ENCODE measurements at regions not wholly inside any gene's neighbourhood (a gene's known extent, or its start where the extent isn't known, plus 50 kb on each side); places are given as distances from the start of the nearest gene placed in this dataset.
"Not testable (repeated sequence)": the region's sequence is repeated elsewhere in the genome, so short reads cannot be mapped to it uniquely, and the experiment has no call there.

GRCh38 chr3:27559381-27559780, 75.2 kb upstream of the SLC4A7 start:
- peak overlapping the region; percentile 79 for H3K27ac Mint-ChIP-seq (ENCODE audit: unreplicated experiment)
- H3K27me3 Mint-ChIP-seq (ENCODE audit: unreplicated experiment), result no peaks in the 10 kb centered on the region
- H3K4me3 Mint-ChIP-seq (ENCODE audit: unreplicated experiment), result no peak overlapping the region
- H3K36me3 Mint-ChIP-seq (ENCODE audit: unreplicated experiment), result no peaks in the 10 kb centered on the region
- H3K4me1 Mint-ChIP-seq (ENCODE audit: unreplicated experiment), result peaks cover 40% of the 10 kb centered on the region
- no peak for TF ChIP-seq CTCF (IDR thresholded peaks at IDR 0.05)
- no peak for DNase-seq (ENCODE audit: extremely low spot score, unreplicated experiment)
- H3K9me3 Mint-ChIP-seq (ENCODE audit: unreplicated experiment), result no peaks in the 10 kb centered on the region

- TF ChIP-seq CTCF (IDR thresholded peaks at IDR 0.05), result no peak
- H3K4me3 Mint-ChIP-seq (ENCODE audit: unreplicated experiment), result no peak overlapping the region
- no peak for DNase-seq (ENCODE audit: extremely low spot score, unreplicated experiment)
- H3K9me3 Mint-ChIP-seq (ENCODE audit: unreplicated experiment), result peaks cover 6% of the 10 kb centered on the region
- H3K4me1 Mint-ChIP-seq (ENCODE audit: unreplicated experiment), result peaks cover 59% of the 10 kb centered on the region
- peak overlapping the region; percentile 94 for H3K27ac Mint-ChIP-seq (ENCODE audit: unreplicated experiment)
- no peaks in the 10 kb centered on the region for H3K27me3 Mint-ChIP-seq (ENCODE audit: unreplicated experiment)
- H3K36me3 Mint-ChIP-seq (ENCODE audit: unreplicated experiment), result no peaks in the 10 kb centered on the region
Observed at GRCh38 chr3:27557411-27557810, 73.2 kb upstream of the SLC4A7 start.

- DNase-seq (ENCODE audit: extremely low spot score, unreplicated experiment), result no peak
- H3K9me3 Mint-ChIP-seq (ENCODE audit: unreplicated experiment), result peaks cover 6% of the 10 kb centered on the region
- no peak overlapping the region for H3K4me3 Mint-ChIP-seq (ENCODE audit: unreplicated experiment)
- TF ChIP-seq CTCF (IDR thresholded peaks at IDR 0.05), result no peak
- no peaks in the 10 kb centered on the region for H3K27me3 Mint-ChIP-seq (ENCODE audit: unreplicated experiment)
- H3K4me1 Mint-ChIP-seq (ENCODE audit: unreplicated experiment), result peaks cover 64% of the 10 kb centered on the region
- H3K27ac Mint-ChIP-seq (ENCODE audit: unreplicated experiment), result peak overlapping the region; percentile 94
- H3K36me3 Mint-ChIP-seq (ENCODE audit: unreplicated experiment), result no peaks in the 10 kb centered on the region
Observed at GRCh38 chr3:27556887-27557286, 72.7 kb upstream of the SLC4A7 start.

- no peak for DNase-seq (ENCODE audit: extremely low spot score, unreplicated experiment)
- Mint-ChIP-seq H3K9me3 (ENCODE audit: unreplicated experiment) (peaks cover 6% of the 10 kb centered on the region), H3K36me3 (ENCODE audit: unreplicated experiment) (no peaks in the 10 kb centered on the region), H3K4me3 (ENCODE audit: unreplicated experiment) (no peak overlapping the region), H3K27ac (ENCODE audit: unreplicated experiment) (peak overlapping the region; percentile 84), H3K27me3 (ENCODE audit: unreplicated experiment) (no peaks in the 10 kb centered on the region), H3K4me1 (ENCODE audit: unreplicated experiment) (peaks cover 71% of the 10 kb centered on the region)
- no peak for TF ChIP-seq CTCF (IDR thresholded peaks at IDR 0.05)
Observed at GRCh38 chr3:27554706-27555105, 70.5 kb upstream of the SLC4A7 start.

GRCh38 chr3:27553886-27554540, 69.8 kb upstream of the SLC4A7 start:
- Mint-ChIP-seq H3K27me3 (ENCODE audit: unreplicated experiment) (no peaks in the 10 kb centered on the region), H3K36me3 (ENCODE audit: unreplicated experiment) (no peaks in the 10 kb centered on the region), H3K9me3 (ENCODE audit: unreplicated experiment) (peaks cover 6% of the 10 kb centered on the region), H3K4me3 (ENCODE audit: unreplicated experiment) (no peak overlapping the region), H3K27ac (ENCODE audit: unreplicated experiment) (peak overlapping the region; percentile 84), H3K4me1 (ENCODE audit: unreplicated experiment) (peaks cover 69% of the 10 kb centered on the region)
- no peak for DNase-seq (ENCODE audit: extremely low spot score, unreplicated experiment)
- TF ChIP-seq CTCF (IDR thresholded peaks at IDR 0.05), result no peak

- not testable (repeated sequence) for H3K4me3 Mint-ChIP-seq (ENCODE audit: unreplicated experiment); H3K36me3 Mint-ChIP-seq (ENCODE audit: unreplicated experiment); H3K9me3 Mint-ChIP-seq (ENCODE audit: unreplicated experiment); DNase-seq (ENCODE audit: extremely low spot score, unreplicated experiment); H3K27me3 Mint-ChIP-seq (ENCODE audit: unreplicated experiment)
- Mint-ChIP-seq H3K27ac (ENCODE audit: unreplicated experiment) (peak overlapping the region; percentile 84), H3K4me1 (ENCODE audit: unreplicated experiment) (peaks cover 67% of the 10 kb centered on the region)
Observed at GRCh38 chr3:27552708-27553107, 68.5 kb upstream of the SLC4A7 start.

GRCh38 chr3:27551413-27551812, 67.2 kb upstream of the SLC4A7 start:
- not testable (repeated sequence) for H3K36me3 Mint-ChIP-seq (ENCODE audit: unreplicated experiment); DNase-seq (ENCODE audit: extremely low spot score, unreplicated experiment); H3K4me3 Mint-ChIP-seq (ENCODE audit: unreplicated experiment); H3K27me3 Mint-ChIP-seq (ENCODE audit: unreplicated experiment); H3K27ac Mint-ChIP-seq (ENCODE audit: unreplicated experiment); H3K9me3 Mint-ChIP-seq (ENCODE audit: unreplicated experiment)
- peaks cover 54% of the 10 kb centered on the region for H3K4me1 Mint-ChIP-seq (ENCODE audit: unreplicated experiment)

Data from osteocyte (in vitro differentiated cells).